ENCODE measurements at regions not wholly inside any gene's neighbourhood (a gene's known extent, or its start where the extent isn't known, plus 50 kb on each side); places are given as distances from the start of the nearest gene placed in this dataset.

GRCh38 chr6:79782792-79783580 is 151.9 kb downstream of the SH3BGRL2 start:
- no peak for DNase-seq (ENCODE audit: low read depth)
- in situ Hi-C loops (cut with HindIII; ENCODE audit: low pct_unique_long_range_greater_than_20kb, low sequenced_read_pairs) = no loop called here

GRCh38 chr6:79781916-79782315 is 150.8 kb downstream of the SH3BGRL2 start:
- in situ Hi-C loops (cut with HindIII; ENCODE audit: low pct_unique_long_range_greater_than_20kb, low sequenced_read_pairs) = no loop called here

DNA sequence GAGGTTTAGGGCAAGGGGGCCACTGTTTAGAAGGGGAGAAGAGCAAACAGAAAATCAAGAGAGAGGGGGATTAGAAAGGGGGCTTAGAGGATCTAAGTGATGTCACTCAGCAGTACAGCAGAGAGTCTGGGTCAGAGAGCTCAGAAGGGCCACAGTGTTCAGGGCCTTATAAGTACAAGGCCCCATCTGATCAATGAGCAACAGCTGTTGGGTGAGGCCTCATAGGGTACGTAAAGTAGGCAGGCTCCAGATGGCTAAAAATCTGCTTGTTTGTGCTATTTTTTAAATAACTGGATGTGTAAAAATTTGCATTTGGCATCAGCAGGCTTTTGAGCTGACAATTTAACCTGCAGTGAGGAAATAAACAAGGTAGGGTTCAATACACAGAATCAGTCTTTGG is 149.8 kb downstream of the SH3BGRL2 start:
- DNase-seq (ENCODE audit: low read depth) = no peak
- in situ Hi-C loops (cut with HindIII; ENCODE audit: low pct_unique_long_range_greater_than_20kb, low sequenced_read_pairs) = no loop called here

More at GRCh38 chr6:79781916-79782315, 150.8 kb downstream of the SH3BGRL2 start:
- DNase-seq (ENCODE audit: low read depth) = no peak

DNA sequence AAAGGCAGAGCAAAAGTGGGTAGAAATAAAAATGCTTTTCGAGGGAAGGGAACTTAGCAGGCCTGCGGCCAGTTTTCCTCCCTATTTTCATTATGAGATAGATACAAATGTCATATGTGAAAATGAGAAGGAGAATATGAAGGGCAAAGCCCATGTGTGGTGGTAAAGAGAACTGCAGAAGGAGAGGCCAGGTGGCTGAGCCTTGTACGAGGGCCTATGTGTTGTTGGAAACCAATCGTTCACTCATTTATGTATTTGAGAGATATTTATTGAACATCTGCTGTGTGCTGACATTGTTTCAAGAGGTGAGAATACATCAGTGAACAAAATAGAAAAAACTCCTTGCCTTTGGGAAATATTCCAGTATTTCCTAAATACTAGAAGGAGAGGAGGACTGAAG is 147.7 kb downstream of the SH3BGRL2 start:
- in situ Hi-C loops (cut with HindIII; ENCODE audit: low pct_unique_long_range_greater_than_20kb, low sequenced_read_pairs) = no loop called here
- DNase-seq (ENCODE audit: low read depth) = no peak

- DNase-seq (ENCODE audit: low read depth) = peak; percentile 66
- in situ Hi-C loops (cut with HindIII; ENCODE audit: low pct_unique_long_range_greater_than_20kb, low sequenced_read_pairs) = no loop called here
Observed at GRCh38 chr6:79777713-79778579, 146.8 kb downstream of the SH3BGRL2 start.

DNA sequence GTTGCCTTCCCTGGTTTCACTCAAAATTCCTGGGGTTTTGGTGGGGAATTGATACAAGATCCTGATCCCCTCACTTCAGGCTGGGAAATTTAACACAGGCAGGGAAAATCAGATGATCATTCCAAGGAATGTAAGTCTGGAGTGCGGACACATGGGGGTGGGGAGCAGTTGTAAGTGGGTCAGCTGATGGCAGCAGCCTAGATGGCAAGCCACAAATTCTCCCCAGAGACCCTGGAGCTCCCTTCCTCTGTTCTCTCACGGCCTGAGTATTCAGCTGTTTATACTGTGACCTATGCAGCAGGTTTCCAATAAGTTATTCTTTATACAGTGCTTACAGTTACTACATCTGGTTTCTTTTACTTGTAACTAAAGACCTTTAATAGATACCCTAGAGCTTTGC is 144.9 kb downstream of the SH3BGRL2 start:
- in situ Hi-C loops (cut with HindIII; ENCODE audit: low pct_unique_long_range_greater_than_20kb, low sequenced_read_pairs) = no loop called here
- no peak for DNase-seq (ENCODE audit: low read depth)

DNA sequence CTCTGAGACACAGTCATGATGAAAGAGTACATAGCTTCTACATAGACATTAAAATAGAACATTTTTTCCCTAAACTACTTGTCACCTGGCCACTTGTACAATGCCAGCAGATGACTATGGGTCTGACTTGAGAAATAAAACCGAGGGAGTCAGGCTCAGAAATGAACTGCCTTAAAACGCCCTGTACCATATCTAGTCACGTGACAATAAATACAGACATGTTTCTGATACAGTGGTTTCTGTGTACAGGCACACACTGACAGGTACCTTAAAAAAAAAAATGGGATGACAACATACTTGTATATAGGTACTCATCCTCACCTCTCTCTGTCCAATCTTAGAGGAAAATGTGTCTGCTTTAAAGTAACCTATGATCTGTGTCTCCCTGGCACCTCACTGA is 144.1 kb downstream of the SH3BGRL2 start:
- no peak for DNase-seq (ENCODE audit: low read depth)
- in situ Hi-C loops (cut with HindIII; ENCODE audit: low pct_unique_long_range_greater_than_20kb, low sequenced_read_pairs) = no loop called here

DNA sequence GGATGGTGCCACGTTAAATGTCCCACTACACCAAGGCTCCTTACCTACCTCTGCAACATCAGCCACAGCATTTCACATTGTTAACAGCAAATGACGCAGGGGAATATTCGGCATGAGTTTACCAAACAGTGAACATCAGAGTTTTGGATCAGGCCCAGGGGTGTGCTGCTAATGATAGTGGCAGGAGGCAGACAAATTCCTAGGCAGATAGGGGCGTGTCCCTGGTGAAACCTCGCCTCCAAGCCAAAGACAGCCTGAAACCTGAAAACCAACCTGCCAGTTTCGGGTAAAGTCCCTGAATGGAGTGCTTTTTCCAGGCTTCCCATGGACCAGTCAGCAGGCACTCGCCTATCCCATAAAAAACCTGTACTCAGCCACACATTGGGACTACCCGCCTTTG is 133.6 kb downstream of the SH3BGRL2 start:
- in situ Hi-C loops (cut with HindIII; ENCODE audit: low pct_unique_long_range_greater_than_20kb, low sequenced_read_pairs) = no loop called here
- DNase-seq (ENCODE audit: low read depth) = no peak

- no peak for DNase-seq (ENCODE audit: low read depth)
- in situ Hi-C loops (cut with HindIII; ENCODE audit: low pct_unique_long_range_greater_than_20kb, low sequenced_read_pairs) = no loop called here
Observed at GRCh38 chr6:79763301-79763700, 132.2 kb downstream of the SH3BGRL2 start.

- in situ Hi-C loops (cut with HindIII; ENCODE audit: low pct_unique_long_range_greater_than_20kb, low sequenced_read_pairs) = no loop called here
- no peak for DNase-seq (ENCODE audit: low read depth)
Observed at GRCh38 chr6:79762370-79762769, 131.2 kb downstream of the SH3BGRL2 start.

DNA sequence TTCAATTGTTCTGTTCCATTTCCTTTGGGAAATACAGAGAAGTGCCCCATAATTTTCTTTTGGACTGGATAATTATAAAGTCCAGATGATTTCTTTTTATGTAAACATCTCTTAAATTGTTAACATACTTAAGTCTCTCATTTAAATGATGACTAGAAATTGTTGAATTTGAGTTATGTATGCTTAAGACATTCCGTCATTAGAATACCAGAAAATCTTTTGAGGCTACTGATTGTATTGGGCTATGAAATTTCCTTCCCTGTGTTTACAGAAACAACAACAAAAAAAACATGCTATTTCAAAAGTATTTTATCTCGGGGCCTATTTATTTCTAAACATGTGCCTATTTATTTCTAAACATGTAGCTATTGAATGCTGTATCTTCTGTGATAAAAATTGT is 125.4 kb downstream of the SH3BGRL2 start:
- no peak for DNase-seq (ENCODE audit: low read depth)
- in situ Hi-C loops (cut with HindIII; ENCODE audit: low pct_unique_long_range_greater_than_20kb, low sequenced_read_pairs) = no loop called here

GRCh38 chr6:79755967-79756366 is 124.8 kb downstream of the SH3BGRL2 start:
- in situ Hi-C loops (cut with HindIII; ENCODE audit: low pct_unique_long_range_greater_than_20kb, low sequenced_read_pairs) = no loop called here
- no peak for DNase-seq (ENCODE audit: low read depth)
